ENCODE measurements at regions not wholly inside any gene's neighbourhood (a gene's known extent, or its start where the extent isn't known, plus 50 kb on each side); places are given as distances from the start of the nearest gene placed in this dataset.

GRCh38 chr7:49422564-49422963 is 350.9 kb upstream of the VWC2 start:
- TF ChIP-seq POLR2AphosphoS5 (IDR thresholded peaks at IDR 0.05) = no peak
- no peak for TF ChIP-seq CTCF (IDR thresholded peaks at IDR 0.05 in 8 of 11, conservative IDR thresholded peaks at IDR 0.05 in 3 of 11)
- TF ChIP-seq POLR2A (IDR thresholded peaks at IDR 0.05) = no peak

All from spleen (tissue), 7 donors.